SU-DHL-6 (cell line): ENCODE measurements at regions not wholly inside any gene's neighbourhood (a gene's known extent, or its start where the extent isn't known, plus 50 kb on each side); places are given as distances from the start of the nearest gene placed in this dataset.

Source experiments
- EZH2phosphoT487 ChIP-seq: fragments of 200-600 bp; sonication (generic), shearing (Covaris generic); conservative IDR thresholded peaks from 2 replicates; pipeline ENCODE4 v1.6.1; 2018; ENCODE audit warnings: mild to moderate bottlenecking, antibody characterized with exemption, low read length, moderate library complexity, mixed read lengths
- TF ChIP-seq, protein P1 (sequence below): fragments of 200-600 bp; sonication (generic); IDR thresholded peaks from one replicate; pipeline ENCODE4 v1.5.1; 2017; ENCODE audit warnings: antibody characterized with exemption, mild to moderate bottlenecking, low read length, moderate library complexity; ENCODE audit not compliant: insufficient read depth, poor library complexity, severe bottlenecking

DNA sequence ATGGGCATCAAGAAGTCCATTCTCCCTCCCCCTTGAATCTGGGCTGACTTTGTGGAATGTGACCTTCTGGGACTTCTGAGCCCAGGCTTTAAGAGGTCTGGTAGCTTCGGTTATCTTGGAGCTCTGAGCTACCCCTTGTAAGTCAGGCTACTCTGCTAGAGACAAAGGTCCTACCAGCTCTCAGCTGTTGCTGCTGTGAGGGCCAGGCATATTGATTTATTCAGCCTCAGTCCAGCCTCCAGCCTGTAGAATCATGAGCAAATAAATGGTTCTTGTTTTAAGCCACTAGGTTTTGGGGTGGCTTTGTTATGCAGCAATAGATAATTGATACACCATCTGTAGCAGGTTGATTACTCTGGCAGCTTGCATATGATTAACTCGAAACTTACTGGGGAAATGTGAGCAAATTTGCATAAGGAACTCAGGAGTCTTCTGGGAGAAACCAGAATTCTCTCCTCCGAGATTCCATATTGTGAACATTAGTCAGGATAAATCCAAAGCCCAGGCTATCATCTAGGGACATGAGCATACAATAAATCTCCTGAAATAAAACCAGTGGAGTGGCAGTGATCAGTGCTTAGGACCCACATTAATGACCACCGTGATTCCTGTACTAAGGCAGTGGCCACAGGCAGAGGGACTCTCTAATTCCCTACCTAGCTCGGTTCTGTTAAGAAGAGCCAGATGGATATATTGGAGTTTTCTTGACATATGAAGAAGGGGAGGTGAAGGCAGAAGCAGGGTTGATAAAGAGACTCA lies 336.1 kb downstream of the CDC5L start:
- TF ChIP-seq, protein P1, sequence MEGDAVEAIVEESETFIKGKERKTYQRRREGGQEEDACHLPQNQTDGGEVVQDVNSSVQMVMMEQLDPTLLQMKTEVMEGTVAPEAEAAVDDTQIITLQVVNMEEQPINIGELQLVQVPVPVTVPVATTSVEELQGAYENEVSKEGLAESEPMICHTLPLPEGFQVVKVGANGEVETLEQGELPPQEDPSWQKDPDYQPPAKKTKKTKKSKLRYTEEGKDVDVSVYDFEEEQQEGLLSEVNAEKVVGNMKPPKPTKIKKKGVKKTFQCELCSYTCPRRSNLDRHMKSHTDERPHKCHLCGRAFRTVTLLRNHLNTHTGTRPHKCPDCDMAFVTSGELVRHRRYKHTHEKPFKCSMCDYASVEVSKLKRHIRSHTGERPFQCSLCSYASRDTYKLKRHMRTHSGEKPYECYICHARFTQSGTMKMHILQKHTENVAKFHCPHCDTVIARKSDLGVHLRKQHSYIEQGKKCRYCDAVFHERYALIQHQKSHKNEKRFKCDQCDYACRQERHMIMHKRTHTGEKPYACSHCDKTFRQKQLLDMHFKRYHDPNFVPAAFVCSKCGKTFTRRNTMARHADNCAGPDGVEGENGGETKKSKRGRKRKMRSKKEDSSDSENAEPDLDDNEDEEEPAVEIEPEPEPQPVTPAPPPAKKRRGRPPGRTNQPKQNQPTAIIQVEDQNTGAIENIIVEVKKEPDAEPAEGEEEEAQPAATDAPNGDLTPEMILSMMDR: no peak
- no peak for TF ChIP-seq EZH2phosphoT487
